Heart right ventricle (tissue), 16 donors: ENCODE measurements at regions not wholly inside any gene's neighbourhood (a gene's known extent, or its start where the extent isn't known, plus 50 kb on each side); places are given as distances from the start of the nearest gene placed in this dataset.
A peak's percentile ranks its signal among the peaks of the same experiment; 100 is the strongest.

Experiments used
- ATAC-seq, 8 donors: fragments of 200-7000 bp; cut with Tn5 transposase; one replicate each; pipeline ENCODE4 v1.9.1; 2020; ENCODE audit warnings: mild to moderate bottlenecking in 8 of 8, moderate library complexity in 8 of 8, moderate number of reproducible peaks in 1 of 8
- DNase-seq, 2 donors: peaks; one replicate each; pipeline ENCODE4 v3.0.0-alpha.2; 2020
- H3K27ac ChIP-seq, 10 donors: fragments of 200-600 bp; sonication (generic) in 2 of 10; one replicate each; pipeline versions ENCODE4 v1.5.0 to v1.8.0; 2020 to 2022; ENCODE audit warnings: mild to moderate bottlenecking in 3 of 10
- H3K27me3 ChIP-seq, 7 donors: fragments of 200-600 bp; one replicate each; pipeline ENCODE4 v1.8.0; 2021 to 2022; ENCODE audit warnings: mild to moderate bottlenecking in 2 of 7
- H3K36me3 ChIP-seq, 9 donors: fragments of 200-600 bp; sonication (generic) in 1 of 9; one replicate each; pipeline versions ENCODE4 v1.5.0 to v1.8.0; 2020 to 2022; ENCODE audit warnings: mild to moderate bottlenecking in 2 of 9
- H3K4me1 ChIP-seq, 9 donors: fragments of 200-600 bp; sonication (generic) in 1 of 9; one replicate each; pipeline versions ENCODE4 v1.5.0 to v1.8.0; 2020 to 2022; ENCODE audit warnings: mild to moderate bottlenecking in 4 of 9
- H3K4me3 ChIP-seq, 10 donors: fragments of 200-600 bp; sonication (generic) in 2 of 10; one replicate each; pipeline versions ENCODE4 v1.5.0 to v1.8.0; 2020 to 2022; ENCODE audit warnings: mild to moderate bottlenecking in 7 of 10, moderate library complexity in 2 of 10
- H3K9me3 ChIP-seq, 11 donors: fragments of 200-600 bp in 10 of 11; sonication (generic) in 2 of 11; one replicate each; pipeline versions ENCODE4 v1.5.0 to v1.8.0; 2013 to 2022; ENCODE audit warnings: mild to moderate bottlenecking in 2 of 11, control low read depth in 1 of 11, moderate library complexity in 1 of 11
- WGBS, 2 donors: extraction: QIAGEN DNeasy Blood & Tissue Kit; methylation state at CpG; one replicate each; pipeline ENCODE4 v1.1.7; 2013; ENCODE audit warnings: inconsistent platforms in 1 of 2; 5-methylcytosine and 5-hydroxymethylcytosine counted together
- intact Hi-C, 10 donors: fragments of 100-400 bp; cut with DNase I; formaldehyde crosslinking; loops; one replicate each; pipeline versions ENCODE4 v1.11.1 to v1.14.2; 2022
- TF ChIP-seq, protein P1 (sequence below), 9 donors: fragments of 200-600 bp; sonication (generic) in 2 of 9; IDR thresholded peaks; one replicate each; pipeline versions ENCODE4 v1.5.0 to v1.8.0; 2021 to 2022; ENCODE audit warnings: antibody characterized with exemption in 9 of 9, mild to moderate bottlenecking in 5 of 9, moderate library complexity in 1 of 9
- donor health status: Arrhythmogenic right ventricular cardiomyopathy.
- donor health status: ischemic (EF 13 %, LVEDD 7.1; RV severe dilation, severe dysfunction).
- donor health status: healthy with polysubstance abuse.
- donor health status: DM: no; HTN: yes; CAD: no.
- donor health status: DM: no; HTN: no; CAD: no.
- donor health status: ischemic (EF 25% LVEDD 6.9; RV normal size, moderate dysfunction).
- donor health status: ischemic (EF 25% LVEDD 5.7; RV mildly dilated, moderate dysfunction).
- donor health status: healthy.
- donor health status: DM: yes; HTN: yes; CAD: no.
- donor health status: Ischemic cardiomyopathy.
- donor health status: ischemic (EF 35%, LVEDD 5.7; RV mildly dilated, moderate dysfunction).
- donor health status: nonischemic (EF 11% LVEDD 7.7; RV severe dilation, severe dysfunction).
- donor health status: DM: yes; HTN: yes; CAD: no.
- donor health status: PGD.
- donor health status: ischemic (EF 29% LVEDD 5.4; RV normal size, mild dysfunction).
- donor health status: nonischemic (EF 23%, LVEDD 6.1; RV moderate dilation, normal function).

DNA sequence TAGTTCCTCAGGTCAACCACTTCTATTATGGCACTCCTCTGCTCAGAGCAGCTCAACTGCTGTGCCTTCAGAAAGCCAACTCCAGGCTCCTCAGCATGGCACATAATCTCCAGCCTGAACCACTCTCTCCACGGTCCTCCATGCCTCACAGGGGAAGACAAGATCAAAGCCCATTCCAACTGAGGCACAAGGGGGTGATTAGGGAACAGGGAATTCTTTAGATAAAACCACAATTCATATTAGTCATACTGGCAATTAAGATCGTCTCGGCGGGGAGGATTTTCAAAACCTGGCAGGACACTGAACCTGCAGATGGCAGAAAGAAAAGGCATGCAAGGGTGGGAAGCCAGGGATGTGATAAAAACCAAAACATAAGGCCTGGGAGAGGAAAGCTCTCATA lies 361.6 kb downstream of the FGFR2 start:
- no peak for DNase-seq
- TF ChIP-seq, protein P1, sequence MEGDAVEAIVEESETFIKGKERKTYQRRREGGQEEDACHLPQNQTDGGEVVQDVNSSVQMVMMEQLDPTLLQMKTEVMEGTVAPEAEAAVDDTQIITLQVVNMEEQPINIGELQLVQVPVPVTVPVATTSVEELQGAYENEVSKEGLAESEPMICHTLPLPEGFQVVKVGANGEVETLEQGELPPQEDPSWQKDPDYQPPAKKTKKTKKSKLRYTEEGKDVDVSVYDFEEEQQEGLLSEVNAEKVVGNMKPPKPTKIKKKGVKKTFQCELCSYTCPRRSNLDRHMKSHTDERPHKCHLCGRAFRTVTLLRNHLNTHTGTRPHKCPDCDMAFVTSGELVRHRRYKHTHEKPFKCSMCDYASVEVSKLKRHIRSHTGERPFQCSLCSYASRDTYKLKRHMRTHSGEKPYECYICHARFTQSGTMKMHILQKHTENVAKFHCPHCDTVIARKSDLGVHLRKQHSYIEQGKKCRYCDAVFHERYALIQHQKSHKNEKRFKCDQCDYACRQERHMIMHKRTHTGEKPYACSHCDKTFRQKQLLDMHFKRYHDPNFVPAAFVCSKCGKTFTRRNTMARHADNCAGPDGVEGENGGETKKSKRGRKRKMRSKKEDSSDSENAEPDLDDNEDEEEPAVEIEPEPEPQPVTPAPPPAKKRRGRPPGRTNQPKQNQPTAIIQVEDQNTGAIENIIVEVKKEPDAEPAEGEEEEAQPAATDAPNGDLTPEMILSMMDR (IDR thresholded peaks at IDR 0.05), result no peak
- WGBS, 2 donors, result 63 to 67% methylated on average over 4 of the region's 4 CpGs

DNA sequence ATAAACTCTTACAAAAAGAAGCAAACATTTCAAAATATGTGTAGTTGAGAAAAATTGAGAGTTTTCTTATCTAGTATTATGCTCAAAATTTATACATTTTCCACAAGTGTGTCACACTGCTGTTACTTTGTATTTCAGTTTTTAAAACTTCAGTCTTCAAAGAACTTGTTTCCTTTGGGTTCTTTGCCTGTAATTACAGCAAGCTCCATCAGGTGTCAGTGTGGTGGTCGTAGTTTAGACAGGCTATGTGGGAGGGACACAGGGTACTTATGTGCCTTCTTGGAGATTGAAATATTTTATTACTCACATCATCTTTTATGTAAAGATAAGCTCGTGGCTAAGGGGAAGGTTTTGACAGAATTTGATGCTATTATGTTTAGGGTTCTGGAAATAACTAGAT lies 360.5 kb downstream of the FGFR2 start:
- Histone ChIP-seq H3K4me1 (no peaks in the 10 kb centered on the region), H3K27me3 (no peaks in the 10 kb centered on the region), H3K27ac (no peak overlapping the region), H3K9me3 (peaks cover 0 to 16% (median 7%) of the 10 kb centered on the region in 11 donors), H3K4me3 (no peak overlapping the region), H3K36me3 (no peaks in the 10 kb centered on the region)
- ATAC-seq (no peak), DNase-seq (no peak)
- TF ChIP-seq, protein P1 (IDR thresholded peaks at IDR 0.05), result no peak
- 72% methylated on average over 2 of the region's 2 CpGs for WGBS, 2 donors
- intact Hi-C loops, result no loop called here

More for the DNA sequence above, 361.6 kb downstream of the FGFR2 start:
- no peaks in the 10 kb centered on the region for H3K4me1 ChIP-seq
- no peak for ATAC-seq
- no peaks in the 10 kb centered on the region for H3K27me3 ChIP-seq
- H3K27ac ChIP-seq, result no peak overlapping the region
- H3K4me3 ChIP-seq, result no peak overlapping the region
- intact Hi-C loops, result no loop called here
- peaks cover 0 to 16% (median 7%) of the 10 kb centered on the region in 11 donors for H3K9me3 ChIP-seq
- H3K36me3 ChIP-seq, result no peaks in the 10 kb centered on the region

DNA sequence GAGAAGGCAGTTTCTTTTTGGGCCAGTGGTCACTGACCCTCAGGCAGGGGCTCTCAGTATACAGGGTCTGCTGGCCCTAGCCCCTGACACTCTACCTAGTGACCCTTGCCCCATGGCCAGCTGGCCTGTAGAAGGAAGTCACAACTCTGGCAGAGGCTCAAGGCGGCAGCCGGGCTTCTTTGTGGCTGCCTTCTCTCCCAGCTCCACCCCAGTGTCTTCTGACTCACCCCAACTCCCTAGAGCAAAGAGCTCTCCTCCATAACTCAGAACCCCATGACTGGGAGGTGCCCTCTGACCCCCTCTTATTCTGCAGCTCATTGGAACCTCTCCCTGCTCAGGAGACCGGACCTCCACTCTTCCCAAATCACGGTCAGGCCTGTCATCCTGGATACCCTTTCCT lies 358.2 kb downstream of the FGFR2 start:
- no peak overlapping the region for H3K4me3 ChIP-seq
- no peaks in the 10 kb centered on the region for H3K4me1 ChIP-seq
- TF ChIP-seq, protein P1 (IDR thresholded peaks at IDR 0.05), result no peak
- no peak overlapping the region for H3K27ac ChIP-seq
- no peak for DNase-seq
- intact Hi-C loops, result no loop called here
- H3K27me3 ChIP-seq, result peaks cover 0 to 3% (median 0%) of the 10 kb centered on the region in 7 donors
- peak in 1 of 8 donors; percentile 62 for ATAC-seq
- H3K9me3 ChIP-seq, result peaks cover 0 to 16% (median 7%) of the 10 kb centered on the region in 11 donors
- no peaks in the 10 kb centered on the region for H3K36me3 ChIP-seq
- WGBS, 2 donors, result 65 to 74% methylated on average over 4 of the region's 4 CpGs

DNA sequence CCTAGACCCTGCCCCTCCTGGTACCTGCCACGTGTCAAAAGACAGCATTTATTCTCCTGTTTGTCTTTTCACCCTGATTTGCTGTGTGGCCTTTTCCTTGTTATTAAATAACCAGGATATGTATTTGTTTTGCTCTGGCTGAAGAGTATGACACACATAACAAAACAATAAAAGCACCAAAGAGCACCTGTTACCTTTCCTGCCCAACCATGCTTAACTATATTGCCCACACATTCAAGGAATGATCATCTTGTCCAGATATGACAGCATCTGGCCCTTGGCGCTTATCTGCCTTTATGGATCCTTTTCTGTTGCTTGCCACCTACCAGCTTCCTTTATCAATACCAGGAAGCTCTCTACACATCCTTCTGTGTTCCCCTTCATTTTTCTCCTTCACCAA lies 357.7 kb downstream of the FGFR2 start:
- peaks cover 0 to 3% (median 0%) of the 10 kb centered on the region in 7 donors for H3K27me3 ChIP-seq
- H3K9me3 ChIP-seq, result peaks cover 0 to 16% (median 7%) of the 10 kb centered on the region in 11 donors
- H3K27ac ChIP-seq, result no peak overlapping the region
- DNase-seq (no peak), ATAC-seq (no peak)
- no peak overlapping the region for H3K4me3 ChIP-seq
- intact Hi-C loops, result no loop called here
- TF ChIP-seq, protein P1 (IDR thresholded peaks at IDR 0.05), result no peak
- WGBS, 2 donors, result 72 to 76% methylated on average over 2 of the region's 2 CpGs
- no peaks in the 10 kb centered on the region for H3K4me1 ChIP-seq
- no peaks in the 10 kb centered on the region for H3K36me3 ChIP-seq
